ENCODE measurements at regions not wholly inside any gene's neighbourhood (a gene's known extent, or its start where the extent isn't known, plus 50 kb on each side); places are given as distances from the start of the nearest gene placed in this dataset.

DNA sequence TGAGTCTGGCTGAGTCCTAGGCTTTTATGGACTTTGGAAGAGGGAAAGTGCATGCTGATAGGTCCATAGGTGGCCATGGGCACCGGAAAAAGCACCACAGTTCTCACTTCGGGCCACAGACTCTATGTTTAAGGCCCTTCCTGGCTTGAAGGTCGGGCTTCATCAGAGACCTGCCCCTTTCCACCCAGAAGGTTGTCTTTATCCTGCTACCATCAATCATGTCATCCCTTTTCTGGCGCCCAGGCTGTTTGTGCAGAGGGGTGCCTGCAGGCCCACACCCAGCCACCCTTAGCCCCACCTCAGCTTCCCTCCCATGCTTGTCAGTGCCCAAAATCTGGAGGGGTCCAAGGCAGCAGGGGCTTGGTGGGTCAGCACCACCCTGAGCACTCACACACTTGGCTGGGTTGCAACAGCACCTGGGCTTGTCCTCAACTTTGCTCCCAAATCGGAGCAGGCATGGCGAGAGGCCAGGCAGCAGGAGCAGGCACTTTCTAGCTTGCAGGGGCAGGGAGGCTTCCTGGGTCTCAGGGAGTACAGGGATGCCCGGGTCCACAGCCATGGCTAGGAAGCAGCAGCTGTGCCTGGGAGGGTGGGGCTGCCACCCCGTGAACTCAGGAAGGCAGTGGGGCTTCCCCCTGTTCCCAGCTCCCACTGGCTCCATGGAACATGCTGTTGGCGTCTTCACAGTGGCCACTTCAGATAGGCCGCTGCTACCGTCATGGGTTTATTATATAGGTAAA, 63.8 kb upstream of the TOM1L1 start:
- Histone ChIP-seq H2AFZ (ENCODE audit: low read length) (no peak overlapping the region), H3K4me3 (replicated peaks in 1 of 3; ENCODE audit: insufficient read depth in 1 of 3, low read depth in 2 of 3, low read length in 3 of 3) (no peak overlapping the region)
- in situ Hi-C loops (cut with HindIII; ENCODE audit: extremely low pct_ligation_motif_present, low pct_unique_long_range_greater_than_20kb), result no loop called here

More for the DNA sequence above, 63.8 kb upstream of the TOM1L1 start:
- Histone ChIP-seq H3K9me3 (ENCODE audit: low read length) (no peaks in the 10 kb centered on the region), H3K27me3 (ENCODE audit: control insufficient read depth in 1 of 2, insufficient read depth in 2 of 2, low read length in 2 of 2) (no peaks in the 10 kb centered on the region), H4K20me1 (ENCODE audit: insufficient read depth, low read length) (no peaks in the 10 kb centered on the region), H3K9ac (ENCODE audit: insufficient read depth, low read depth, low read length) (no peak overlapping the region), H3K4me1 (ENCODE audit: insufficient read depth, low read length) (no peaks in the 10 kb centered on the region), H3K36me3 (replicated peaks in 1 of 2; ENCODE audit: control insufficient read depth in 1 of 2, insufficient read depth in 2 of 2, low read length in 2 of 2) (no peaks in the 10 kb centered on the region), H3K4me2 (ENCODE audit: low read depth, low read length) (no peak overlapping the region), H3K79me2 (ENCODE audit: insufficient read depth, low read length) (no peaks in the 10 kb centered on the region), H3K27ac (ENCODE audit: extremely low read length, insufficient read depth, low read length) (no peak overlapping the region)
- ATAC-seq, result no peak
- intact Hi-C loops (cut with micrococcal nuclease; ENCODE audit: unreplicated experiment), result no loop called here
- no peak for DNase-seq (ENCODE audit: low spot score)
- BruUV-seq (replicated peaks), result no TSS peak
- CTCF ChIA-PET (ENCODE audit: low intra/inter-chr PET ratio, low total read pairs), result no interaction called here
- FAIRE-seq, result no peak
- no peak for TF ChIP-seq ZNF776 (CRISPR knock-in tag; IDR thresholded peaks at IDR 0.05)
- TF ChIP-seq, protein P1, sequence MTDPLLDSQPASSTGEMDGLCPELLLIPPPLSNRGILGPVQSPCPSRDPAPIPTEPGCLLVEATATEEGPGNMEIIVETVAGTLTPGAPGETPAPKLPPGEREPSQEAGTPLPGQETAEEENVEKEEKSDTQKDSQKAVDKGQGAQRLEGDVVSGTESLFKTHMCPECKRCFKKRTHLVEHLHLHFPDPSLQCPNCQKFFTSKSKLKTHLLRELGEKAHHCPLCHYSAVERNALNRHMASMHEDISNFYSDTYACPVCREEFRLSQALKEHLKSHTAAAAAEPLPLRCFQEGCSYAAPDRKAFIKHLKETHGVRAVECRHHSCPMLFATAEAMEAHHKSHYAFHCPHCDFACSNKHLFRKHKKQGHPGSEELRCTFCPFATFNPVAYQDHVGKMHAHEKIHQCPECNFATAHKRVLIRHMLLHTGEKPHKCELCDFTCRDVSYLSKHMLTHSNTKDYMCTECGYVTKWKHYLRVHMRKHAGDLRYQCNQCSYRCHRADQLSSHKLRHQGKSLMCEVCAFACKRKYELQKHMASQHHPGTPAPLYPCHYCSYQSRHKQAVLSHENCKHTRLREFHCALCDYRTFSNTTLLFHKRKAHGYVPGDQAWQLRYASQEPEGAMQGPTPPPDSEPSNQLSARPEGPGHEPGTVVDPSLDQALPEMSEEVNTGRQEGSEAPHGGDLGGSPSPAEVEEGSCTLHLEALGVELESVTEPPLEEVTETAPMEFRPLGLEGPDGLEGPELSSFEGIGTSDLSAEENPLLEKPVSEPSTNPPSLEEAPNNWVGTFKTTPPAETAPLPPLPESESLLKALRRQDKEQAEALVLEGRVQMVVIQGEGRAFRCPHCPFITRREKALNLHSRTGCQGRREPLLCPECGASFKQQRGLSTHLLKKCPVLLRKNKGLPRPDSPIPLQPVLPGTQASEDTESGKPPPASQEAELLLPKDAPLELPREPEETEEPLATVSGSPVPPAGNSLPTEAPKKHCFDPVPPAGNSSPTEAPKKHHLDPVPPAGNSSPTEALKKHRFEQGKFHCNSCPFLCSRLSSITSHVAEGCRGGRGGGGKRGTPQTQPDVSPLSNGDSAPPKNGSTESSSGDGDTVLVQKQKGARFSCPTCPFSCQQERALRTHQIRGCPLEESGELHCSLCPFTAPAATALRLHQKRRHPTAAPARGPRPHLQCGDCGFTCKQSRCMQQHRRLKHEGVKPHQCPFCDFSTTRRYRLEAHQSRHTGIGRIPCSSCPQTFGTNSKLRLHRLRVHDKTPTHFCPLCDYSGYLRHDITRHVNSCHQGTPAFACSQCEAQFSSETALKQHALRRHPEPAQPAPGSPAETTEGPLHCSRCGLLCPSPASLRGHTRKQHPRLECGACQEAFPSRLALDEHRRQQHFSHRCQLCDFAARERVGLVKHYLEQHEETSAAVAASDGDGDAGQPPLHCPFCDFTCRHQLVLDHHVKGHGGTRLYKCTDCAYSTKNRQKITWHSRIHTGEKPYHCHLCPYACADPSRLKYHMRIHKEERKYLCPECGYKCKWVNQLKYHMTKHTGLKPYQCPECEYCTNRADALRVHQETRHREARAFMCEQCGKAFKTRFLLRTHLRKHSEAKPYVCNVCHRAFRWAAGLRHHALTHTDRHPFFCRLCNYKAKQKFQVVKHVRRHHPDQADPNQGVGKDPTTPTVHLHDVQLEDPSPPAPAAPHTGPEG (CRISPR knock-in tag; IDR thresholded peaks at IDR 0.05), result no peak
- no peak for TF ChIP-seq RBM39 (IDR thresholded peaks at IDR 0.05; ENCODE audit: low read depth, low read length, poor library complexity, severe bottlenecking)
- TF ChIP-seq HES4 (CRISPR knock-in tag; IDR thresholded peaks at IDR 0.05; ENCODE audit: borderline replicate concordance), result 0 out of 2 replicates have a peak, but pooled peaks have one; percentile 37
- TF ChIP-seq, protein P2, sequence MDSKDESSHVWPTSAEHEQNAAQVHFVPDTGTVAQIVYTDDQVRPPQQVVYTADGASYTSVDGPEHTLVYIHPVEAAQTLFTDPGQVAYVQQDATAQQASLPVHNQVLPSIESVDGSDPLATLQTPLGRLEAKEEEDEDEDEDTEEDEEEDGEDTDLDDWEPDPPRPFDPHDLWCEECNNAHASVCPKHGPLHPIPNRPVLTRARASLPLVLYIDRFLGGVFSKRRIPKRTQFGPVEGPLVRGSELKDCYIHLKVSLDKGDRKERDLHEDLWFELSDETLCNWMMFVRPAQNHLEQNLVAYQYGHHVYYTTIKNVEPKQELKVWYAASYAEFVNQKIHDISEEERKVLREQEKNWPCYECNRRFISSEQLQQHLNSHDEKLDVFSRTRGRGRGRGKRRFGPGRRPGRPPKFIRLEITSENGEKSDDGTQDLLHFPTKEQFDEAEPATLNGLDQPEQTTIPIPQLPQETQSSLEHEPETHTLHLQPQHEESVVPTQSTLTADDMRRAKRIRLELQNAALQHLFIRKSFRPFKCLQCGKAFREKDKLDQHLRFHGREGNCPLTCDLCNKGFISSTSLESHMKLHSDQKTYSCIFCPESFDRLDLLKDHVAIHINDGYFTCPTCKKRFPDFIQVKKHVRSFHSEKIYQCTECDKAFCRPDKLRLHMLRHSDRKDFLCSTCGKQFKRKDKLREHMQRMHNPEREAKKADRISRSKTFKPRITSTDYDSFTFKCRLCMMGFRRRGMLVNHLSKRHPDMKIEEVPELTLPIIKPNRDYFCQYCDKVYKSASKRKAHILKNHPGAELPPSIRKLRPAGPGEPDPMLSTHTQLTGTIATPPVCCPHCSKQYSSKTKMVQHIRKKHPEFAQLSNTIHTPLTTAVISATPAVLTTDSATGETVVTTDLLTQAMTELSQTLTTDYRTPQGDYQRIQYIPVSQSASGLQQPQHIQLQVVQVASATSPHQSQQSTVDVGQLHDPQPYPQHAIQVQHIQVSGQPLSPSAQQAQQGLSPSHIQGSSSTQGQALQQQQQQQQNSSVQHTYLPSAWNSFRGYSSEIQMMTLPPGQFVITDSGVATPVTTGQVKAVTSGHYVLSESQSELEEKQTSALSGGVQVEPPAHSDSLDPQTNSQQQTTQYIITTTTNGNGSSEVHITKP (CRISPR knock-in tag; IDR thresholded peaks at IDR 0.05; ENCODE audit: low read depth), result no peak
- POLR2A ChIA-PET, result no interaction called here
- WGBS (ENCODE audit: low lambda C conversion rate), result 29% methylated on average over 9 of the region's 11 CpGs
